ENCODE measurements at regions not wholly inside any gene's neighbourhood (a gene's known extent, or its start where the extent isn't known, plus 50 kb on each side); places are given as distances from the start of the nearest gene placed in this dataset.

DNA sequence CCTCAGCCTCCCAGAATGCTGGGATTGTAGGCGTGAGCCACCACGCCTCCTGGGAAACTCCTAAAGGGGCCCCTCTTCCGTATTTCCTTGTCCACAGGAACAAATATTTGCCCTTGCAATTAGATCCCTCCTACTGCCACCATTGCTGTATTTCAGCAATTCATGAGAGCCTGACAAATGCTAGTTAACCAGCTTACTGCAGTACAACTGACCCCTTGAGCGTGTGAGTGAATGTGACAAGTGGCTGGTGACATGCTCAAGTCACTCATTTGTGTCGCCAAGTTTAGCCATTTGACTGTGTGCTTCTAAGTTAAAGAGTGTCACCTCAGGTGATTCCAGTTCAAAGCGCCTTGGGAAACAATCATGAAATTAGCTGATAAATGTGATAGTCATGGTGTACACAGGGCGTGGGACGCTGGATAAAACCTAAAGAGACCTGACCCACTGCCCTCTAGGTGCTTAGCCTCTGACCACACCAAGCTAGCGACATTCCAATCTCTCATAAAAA lies 56.1 kb upstream of the MAP1LC3B2 start (continued):
- no peak for TF ChIP-seq ZNF512B (CRISPR knock-in tag; IDR thresholded peaks at IDR 0.05; ENCODE audit: borderline replicate concordance)

DNA sequence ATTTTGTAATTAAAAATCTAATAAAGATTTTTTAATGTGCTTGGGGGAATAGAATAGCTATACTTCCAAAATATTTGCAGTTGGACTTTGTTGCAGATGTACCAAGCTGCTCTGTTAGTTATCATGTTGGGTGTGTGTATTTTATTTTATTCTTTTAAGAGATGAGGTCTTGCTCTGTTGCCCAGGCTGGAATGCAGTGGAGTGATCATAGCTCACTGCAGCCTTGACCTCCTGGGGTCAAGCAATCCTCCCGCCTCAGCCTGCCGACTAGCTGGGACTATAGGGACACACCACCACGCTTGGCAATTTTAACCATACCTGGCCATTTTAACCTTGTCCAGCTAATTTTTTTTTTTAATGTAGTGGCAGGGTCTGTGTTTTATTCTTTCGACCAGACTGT lies 54.7 kb upstream of the MAP1LC3B2 start:
- peaks cover 11% of the 10 kb centered on the region for H3K4me1 ChIP-seq (ENCODE audit: insufficient read depth, low read length)

More for the DNA sequence above, 54.7 kb upstream of the MAP1LC3B2 start:
- POLR2A ChIA-PET: no interaction called here
- Histone ChIP-seq H4K20me1 (ENCODE audit: insufficient read depth, low read length) (no peaks in the 10 kb centered on the region), H3K79me2 (ENCODE audit: insufficient read depth, low read length) (no peaks in the 10 kb centered on the region), H3K4me2 (ENCODE audit: low read depth, low read length) (no peak overlapping the region), H3K9ac (ENCODE audit: insufficient read depth, low read depth, low read length) (no peak overlapping the region), H2AFZ (ENCODE audit: low read length) (no peak overlapping the region), H3K4me3 (replicated peaks in 1 of 3; ENCODE audit: insufficient read depth in 1 of 3, low read depth in 2 of 3, low read length in 3 of 3) (no peak overlapping the region), H3K27ac (ENCODE audit: extremely low read length, insufficient read depth, low read length) (no peak overlapping the region), H3K9me3 (ENCODE audit: low read length) (no peaks in the 10 kb centered on the region), H3K27me3 (ENCODE audit: control insufficient read depth in 1 of 2, insufficient read depth in 2 of 2, low read length in 2 of 2) (peaks cover 3 to 17% of the 10 kb centered on the region in 2 experiments), H3K36me3 (replicated peaks in 1 of 2; ENCODE audit: control insufficient read depth in 1 of 2, insufficient read depth in 2 of 2, low read length in 2 of 2) (no peaks in the 10 kb centered on the region)
- peak; percentile 62; the same call in 1 of the 2 replicates for TF ChIP-seq ZNF121 (CRISPR knock-in tag; IDR thresholded peaks at IDR 0.05)
- no peak for TF ChIP-seq NFATC3 (CRISPR knock-in tag; IDR thresholded peaks at IDR 0.05)
- TF ChIP-seq KAT7 (CRISPR knock-in tag; IDR thresholded peaks at IDR 0.05; ENCODE audit: borderline replicate concordance): no peak
- peak; percentile 61 for TF ChIP-seq NR2F6 (IDR thresholded peaks at IDR 0.05)
- peak; percentile 67 for TF ChIP-seq NR2F6 (CRISPR knock-in tag; IDR thresholded peaks at IDR 0.05)
- TF ChIP-seq MXD4 (CRISPR knock-in tag; IDR thresholded peaks at IDR 0.05): no peak
- TF ChIP-seq EP300 (IDR thresholded peaks at IDR 0.05; ENCODE audit: low read depth in 2 of 2, low read length in 2 of 2): no peak
- no peak for TF ChIP-seq EP300 (CRISPR knock-in tag; IDR thresholded peaks at IDR 0.05; ENCODE audit: borderline replicate concordance)
- BruUV-seq (replicated peaks): no TSS peak
- no peak for DNase-seq (ENCODE audit: low spot score)
- 18% methylated on average over 4 of the region's 4 CpGs for WGBS (ENCODE audit: low lambda C conversion rate)
- CTCF ChIA-PET (ENCODE audit: low intra/inter-chr PET ratio, low total read pairs): no interaction called here
- intact Hi-C loops (cut with micrococcal nuclease; ENCODE audit: unreplicated experiment): no loop called here
- no peak for ATAC-seq
- no peak for FAIRE-seq
- in situ Hi-C loops (cut with HindIII; ENCODE audit: extremely low pct_ligation_motif_present, low pct_unique_long_range_greater_than_20kb): no loop called here
